GM18867 (cell line): ENCODE measurements at regions not wholly inside any gene's neighbourhood (a gene's known extent, or its start where the extent isn't known, plus 50 kb on each side); places are given as distances from the start of the nearest gene placed in this dataset.

Source experiments
- ATAC-seq: cut with Tn5 transposase; IDR thresholded peaks from one replicate; pipeline ENCODE4 v1.9.1; 2021; ENCODE audit warnings: mild to moderate bottlenecking, moderate library complexity; ENCODE audit not compliant: unreplicated experiment

- ATAC-seq: no peak
Measured at GRCh38 chr11:116314006-116314405, 458.8 kb downstream of the BUD13 start.

- no peak for ATAC-seq
Measured at GRCh38 chr11:116312570-116313391, 460.0 kb downstream of the BUD13 start.

DNA sequence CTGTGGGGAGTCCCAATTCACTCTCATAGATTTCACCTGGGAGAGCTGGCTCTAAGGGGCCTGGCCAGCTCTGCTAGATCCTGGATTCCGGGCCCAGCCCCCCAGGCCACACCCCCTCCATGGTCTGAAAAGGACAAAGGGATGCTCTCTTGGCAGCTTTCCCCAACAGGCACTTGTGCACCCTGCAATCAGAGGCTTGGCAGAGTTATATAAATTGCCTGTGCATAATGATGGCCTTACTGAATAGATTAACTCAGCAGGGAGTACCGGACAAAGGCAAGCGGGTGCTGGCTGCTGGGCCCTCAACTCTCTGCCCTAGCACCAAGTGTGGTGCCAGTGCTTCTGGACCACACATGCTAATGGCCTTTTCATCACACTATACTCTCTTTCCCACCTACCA is 461.6 kb downstream of the BUD13 start:
- no peak for ATAC-seq

DNA sequence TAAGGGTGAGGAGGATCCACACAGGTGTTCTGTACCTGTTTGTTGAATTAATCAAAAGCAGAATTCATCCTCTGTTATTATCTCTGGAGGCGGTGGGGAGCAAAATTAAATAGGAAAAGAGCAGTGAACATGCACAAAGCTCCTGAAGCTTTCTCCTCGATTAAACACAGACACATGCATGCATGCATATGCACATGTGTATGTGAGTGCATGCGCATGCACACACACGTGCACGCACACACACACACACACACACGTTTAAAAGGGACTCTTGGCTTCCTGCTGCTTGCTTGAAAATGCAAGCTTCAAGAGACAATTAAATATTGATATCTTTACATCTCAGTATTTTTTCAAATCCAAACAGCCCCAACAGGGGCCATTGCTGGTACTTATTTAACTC is 462.1 kb downstream of the BUD13 start:
- no peak for ATAC-seq

- ATAC-seq: no peak
Measured at GRCh38 chr11:116310226-116310625, 462.6 kb downstream of the BUD13 start.

- ATAC-seq: no peak
Measured at GRCh38 chr11:116309446-116309845, 463.3 kb downstream of the BUD13 start.

DNA sequence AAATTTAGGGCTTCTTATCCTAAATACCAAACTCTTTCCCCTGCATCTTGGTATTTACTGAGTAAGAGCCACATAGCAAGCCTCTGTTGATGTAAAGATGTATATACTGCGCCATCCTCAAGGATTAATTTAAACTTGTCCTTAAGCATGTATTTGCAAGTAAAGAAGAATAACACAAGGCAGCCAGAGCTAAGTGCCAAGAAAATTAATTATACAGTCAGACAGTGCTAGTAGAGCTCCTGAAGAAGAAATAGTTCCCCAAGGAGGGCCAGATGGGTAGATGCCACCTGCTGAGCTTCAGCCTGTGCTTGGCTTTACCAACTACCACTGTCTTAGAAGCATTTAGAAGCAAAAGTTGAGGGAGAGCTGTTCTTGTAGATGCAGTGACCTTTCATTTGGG is 470.0 kb downstream of the BUD13 start:
- ATAC-seq: no peak

- ATAC-seq: no peak
Measured at GRCh38 chr11:116301141-116301540, 471.6 kb downstream of the BUD13 start.

DNA sequence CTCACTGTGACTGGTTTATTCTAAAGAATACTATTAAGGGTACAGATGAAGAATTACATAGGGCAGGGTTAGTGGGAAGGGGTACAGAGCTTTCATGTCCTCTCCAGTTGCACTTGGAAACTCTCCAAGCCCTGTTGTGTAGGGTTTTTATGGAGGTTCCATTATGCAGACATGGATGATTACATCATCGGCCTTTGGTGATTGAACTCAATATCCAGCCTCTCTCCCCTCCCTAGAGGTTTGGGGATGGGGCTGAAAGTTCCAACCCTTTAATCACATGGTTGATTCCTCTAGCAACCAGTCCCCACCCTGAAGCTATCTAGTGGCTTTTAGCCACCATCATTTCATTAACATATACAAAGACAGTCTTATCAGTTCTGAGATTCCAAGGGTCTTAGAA is 472.6 kb downstream of the BUD13 start:
- no peak for ATAC-seq

DNA sequence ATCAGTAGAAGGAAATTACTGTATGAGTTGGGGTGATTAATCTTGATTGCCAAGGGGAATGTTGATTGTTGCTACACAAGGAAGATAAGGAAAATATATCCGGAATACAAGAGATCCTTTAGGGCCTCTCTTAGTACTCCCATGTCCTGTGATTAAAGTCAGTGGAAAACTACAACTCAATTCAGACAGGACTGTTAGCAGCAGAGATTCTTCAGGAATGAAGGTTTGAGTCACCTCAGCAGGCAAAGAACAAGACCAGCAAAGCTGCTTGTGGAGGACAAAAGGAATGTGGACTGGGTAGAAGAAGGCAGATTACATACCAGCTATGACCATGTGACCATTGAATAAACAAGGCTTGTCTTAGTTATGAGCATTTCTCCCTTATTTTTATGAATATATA is 478.2 kb downstream of the BUD13 start:
- no peak for ATAC-seq

GRCh38 chr11:116287866-116288265 is 484.9 kb downstream of the BUD13 start:
- no peak for ATAC-seq

DNA sequence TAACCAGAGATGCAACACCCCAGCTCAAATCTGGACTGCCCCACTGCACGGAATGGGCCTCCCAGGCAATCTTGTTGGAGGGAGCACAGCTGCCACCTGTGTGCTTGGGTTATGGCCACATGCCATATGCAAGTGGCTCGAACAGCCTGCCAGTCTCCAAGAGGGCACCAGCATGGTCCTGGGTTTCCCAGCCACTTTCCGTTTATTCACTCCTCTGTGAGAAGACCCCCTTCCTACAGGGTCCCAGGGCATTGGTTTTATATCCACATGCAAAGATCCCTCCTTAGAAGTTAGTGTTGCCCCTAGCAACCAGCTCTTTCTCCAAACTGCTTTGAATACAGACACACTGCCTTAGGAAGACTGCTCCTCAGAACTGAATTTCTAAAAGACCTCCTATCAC is 487.8 kb downstream of the BUD13 start:
- ATAC-seq: no peak

DNA sequence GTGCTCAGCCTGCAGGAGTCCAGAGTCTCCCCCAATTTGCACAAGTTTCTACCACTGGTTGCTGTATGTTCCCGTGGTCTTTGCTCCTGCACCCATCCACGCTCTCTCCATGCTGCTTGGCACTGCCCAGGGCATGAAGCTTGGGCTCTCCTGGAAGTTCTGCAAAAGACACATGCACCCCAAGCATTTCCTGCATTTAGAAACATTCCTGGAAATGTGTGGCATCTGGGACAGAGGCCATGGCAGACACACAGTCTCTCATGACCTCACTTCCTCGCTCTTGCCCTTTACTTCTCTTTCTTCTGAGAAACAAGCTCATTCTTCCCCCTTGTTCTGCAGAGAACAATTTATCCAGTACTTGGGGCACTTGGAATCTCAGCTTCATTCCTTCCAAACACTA is 489.5 kb downstream of the BUD13 start:
- no peak for ATAC-seq

GRCh38 chr11:116282481-116282880 is 490.3 kb downstream of the BUD13 start:
- no peak for ATAC-seq

DNA sequence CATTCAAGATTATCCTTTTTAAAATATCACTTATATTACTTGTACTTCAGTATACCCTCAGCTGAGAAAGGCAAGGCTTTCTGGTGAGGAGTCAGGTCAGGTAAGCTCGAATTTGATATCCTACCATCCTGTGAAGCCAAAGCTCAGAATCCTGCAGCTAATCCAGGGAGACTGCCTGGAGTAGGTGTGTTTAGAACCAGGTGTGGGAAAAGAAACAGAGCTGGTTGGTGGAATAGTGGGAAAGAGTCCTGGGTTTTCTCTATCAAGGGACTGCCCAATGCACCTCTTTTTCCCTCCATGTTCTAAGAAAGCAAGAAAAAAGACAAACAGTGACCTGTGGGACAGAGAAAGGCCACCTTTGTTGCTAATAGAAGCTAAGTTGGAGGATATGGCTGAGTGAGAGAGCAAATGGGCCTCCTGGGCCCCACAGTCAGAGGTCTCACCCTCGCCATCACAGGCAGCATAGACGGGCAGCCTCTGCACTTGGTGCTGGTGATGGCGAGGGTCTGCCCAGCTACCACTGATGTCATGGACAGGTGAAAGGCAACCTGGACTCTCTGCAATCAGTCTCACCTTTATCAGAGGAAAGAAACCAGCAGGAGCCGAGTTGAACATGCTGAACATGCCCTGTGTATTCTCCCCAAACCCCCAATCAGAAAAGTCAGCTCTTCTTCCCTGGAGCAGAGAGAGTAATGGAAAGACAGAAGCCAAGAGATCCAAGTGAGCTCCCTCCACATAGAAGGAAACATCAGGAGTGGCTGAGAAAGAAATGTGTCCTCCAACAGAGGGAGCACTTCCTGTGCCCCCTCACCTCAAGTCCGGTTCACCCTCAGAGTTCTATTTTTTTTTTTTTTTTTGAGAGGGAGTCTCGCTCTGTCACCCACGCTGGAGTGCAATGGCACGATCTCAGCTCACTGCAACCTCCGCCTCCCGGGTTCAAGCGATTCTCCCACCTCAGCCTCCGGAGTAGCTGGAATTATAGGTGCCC is 491.3 kb downstream of the BUD13 start:
- no peak for ATAC-seq

DNA sequence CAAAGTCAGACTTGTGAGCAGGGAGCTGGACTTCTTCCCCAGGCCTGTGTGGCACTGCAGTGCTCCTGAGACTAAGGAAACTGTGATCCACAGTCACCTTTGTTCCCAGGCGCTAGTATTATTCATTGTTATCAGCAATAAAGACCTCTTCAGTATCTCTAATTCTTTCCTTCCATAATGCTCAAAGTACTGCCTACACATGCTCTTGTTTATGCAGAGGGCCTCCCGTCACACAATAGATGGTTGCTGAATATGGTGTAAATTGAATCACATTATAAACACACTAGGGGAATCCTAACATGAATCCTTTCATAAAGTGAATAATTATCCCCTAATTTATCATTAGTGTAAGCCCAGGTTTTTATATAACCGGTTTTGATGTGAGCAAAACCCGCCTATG is 493.3 kb downstream of the BUD13 start:
- ATAC-seq: no peak

- ATAC-seq: no peak
Measured at GRCh38 chr11:116278076-116278475, 494.7 kb downstream of the BUD13 start.

DNA sequence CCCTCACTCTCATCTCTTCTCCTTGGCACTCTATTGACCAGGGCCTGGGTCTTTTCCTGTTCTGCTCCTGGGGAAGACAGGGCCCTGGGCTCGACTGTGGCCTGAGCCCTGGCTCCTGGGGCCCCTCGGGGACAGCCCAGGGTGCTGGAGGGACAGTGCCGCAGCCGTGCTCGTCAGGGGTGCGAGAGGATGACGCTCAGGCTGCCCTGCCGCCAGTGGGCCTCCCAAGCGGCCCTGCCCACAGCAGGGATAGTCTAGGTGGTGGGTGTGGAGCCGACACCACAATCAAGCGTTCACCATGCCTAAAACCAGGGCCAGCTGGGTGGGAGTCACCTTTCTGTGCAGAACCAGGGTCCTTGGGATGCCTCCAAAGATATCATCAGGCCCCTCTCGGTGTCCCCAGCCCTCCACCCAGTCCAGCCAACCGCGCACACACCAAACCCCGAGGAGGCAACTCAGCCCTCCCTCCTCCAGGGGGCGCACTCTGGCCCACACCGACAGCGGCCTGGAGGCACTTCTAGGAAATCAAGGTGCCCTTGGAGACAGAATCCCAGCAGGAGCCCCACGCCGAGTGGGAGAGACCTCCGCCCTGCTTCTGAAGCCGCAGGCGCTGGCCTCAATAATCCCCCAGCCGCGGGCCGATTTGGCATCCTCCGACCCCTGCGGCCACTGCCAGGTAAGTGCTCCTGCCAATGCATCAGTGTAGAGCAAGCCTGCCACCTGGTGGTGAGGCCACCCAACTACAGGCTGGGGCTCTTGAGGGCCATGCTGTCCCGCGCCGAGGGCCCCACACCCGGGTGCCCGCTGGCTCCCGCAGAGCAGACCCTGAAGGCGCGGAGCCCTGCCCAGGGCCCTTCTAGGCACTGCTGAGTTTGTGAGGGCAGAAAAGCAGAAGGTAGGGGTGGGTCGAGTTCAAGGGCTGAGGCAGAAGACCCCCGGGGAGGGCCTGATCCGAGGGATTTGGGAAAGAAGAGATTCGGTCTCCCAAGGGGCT is 496.4 kb downstream of the BUD13 start:
- peak; percentile 91 for ATAC-seq

GRCh38 chr11:116275635-116276034 is 497.2 kb downstream of the BUD13 start:
- ATAC-seq: no peak

- ATAC-seq: no peak
Measured at GRCh38 chr11:116274521-116274920, 498.3 kb downstream of the BUD13 start.
